Lower lobe of right lung (tissue), 2 donors: ENCODE measurements at regions not wholly inside any gene's neighbourhood (a gene's known extent, or its start where the extent isn't known, plus 50 kb on each side); places are given as distances from the start of the nearest gene placed in this dataset.
"Not testable (repeated sequence)": the region's sequence is repeated elsewhere in the genome, so short reads cannot be mapped to it uniquely, and the experiment has no call there.

Experiments
- ATAC-seq, 2 donors: fragments of 200-7000 bp; cut with Tn5 transposase; one replicate each; pipeline ENCODE4 v1.9.1; 2020 to 2022; ENCODE audit warnings: mild to moderate bottlenecking in 2 of 2, moderate library complexity in 2 of 2
- DNase-seq: peaks from one replicate; pipeline ENCODE4 v3.0.0-alpha.2; 2020
- H3K27ac ChIP-seq: fragments of 200-600 bp; one replicate; pipeline ENCODE4 v1.8.0; 2022
- H3K27me3 ChIP-seq: fragments of 200-600 bp; one replicate; pipeline ENCODE4 v1.8.0; 2022; ENCODE audit warnings: low read depth
- H3K36me3 ChIP-seq: fragments of 200-600 bp; one replicate; pipeline ENCODE4 v1.8.0; 2022; ENCODE audit warnings: mild to moderate bottlenecking
- H3K4me1 ChIP-seq: fragments of 200-600 bp; one replicate; pipeline ENCODE4 v1.8.0; 2022
- H3K4me3 ChIP-seq: fragments of 200-600 bp; one replicate; pipeline ENCODE4 v1.8.0; 2022; ENCODE audit warnings: mild to moderate bottlenecking
- H3K9me3 ChIP-seq: fragments of 200-600 bp; one replicate; pipeline ENCODE4 v1.8.0; 2022
- CTCF ChIP-seq: fragments of 200-600 bp; IDR thresholded peaks from one replicate; pipeline ENCODE4 v1.8.0; 2022; ENCODE audit warnings: antibody characterized with exemption, mild to moderate bottlenecking
- intact Hi-C: fragments of 100-400 bp; cut with DNase I; formaldehyde crosslinking; loops from one replicate; pipeline ENCODE4 v1.11.0; 2022
- donor health status: DM: no; HTN: yes; CAD: no; lungs with severe emphysema.

- Histone ChIP-seq H3K36me3 (no peaks in the 10 kb centered on the region), H3K27me3 (no peaks in the 10 kb centered on the region), H3K4me1 (no peaks in the 10 kb centered on the region), H3K27ac (no peak overlapping the region), H3K9me3 (no peaks in the 10 kb centered on the region), H3K4me3 (no peak overlapping the region)
- intact Hi-C loops = no loop called here
- no peak for ATAC-seq
- DNase-seq = no peak
- TF ChIP-seq CTCF = no peak
Observed at GRCh38 chr2:7866825-7867224, 815.0 kb upstream of the ID2 start.

GRCh38 chr2:7867867-7868266 lies 814.0 kb upstream of the ID2 start:
- H3K27me3 ChIP-seq = no peaks in the 10 kb centered on the region
- intact Hi-C loops = no loop called here
- DNase-seq (no peak), ATAC-seq (peak; percentile 16 to 46)
- no peaks in the 10 kb centered on the region for H3K36me3 ChIP-seq
- TF ChIP-seq CTCF = no peak
- no peaks in the 10 kb centered on the region for H3K9me3 ChIP-seq
- H3K4me3 ChIP-seq = no peak overlapping the region
- no peak overlapping the region for H3K27ac ChIP-seq
- H3K4me1 ChIP-seq = no peaks in the 10 kb centered on the region

GRCh38 chr2:7868836-7869235 lies 813.0 kb upstream of the ID2 start:
- Histone ChIP-seq H3K4me1 (no peaks in the 10 kb centered on the region), H3K36me3 (no peaks in the 10 kb centered on the region), H3K9me3 (no peaks in the 10 kb centered on the region), H3K27me3 (no peaks in the 10 kb centered on the region), H3K4me3 (no peak overlapping the region), H3K27ac (no peak overlapping the region)
- DNase-seq (no peak), ATAC-seq (no peak)
- no peak for TF ChIP-seq CTCF
- intact Hi-C loops = no loop called here

GRCh38 chr2:7876445-7876844 lies 805.4 kb upstream of the ID2 start:
- H3K27ac ChIP-seq, intact Hi-C loops, ATAC-seq, H3K36me3 ChIP-seq, H3K27me3 ChIP-seq, H3K4me3 ChIP-seq, H3K9me3 ChIP-seq, DNase-seq: not testable (repeated sequence)
- peaks cover 13% of the 10 kb centered on the region for H3K4me1 ChIP-seq

GRCh38 chr2:7878266-7878665 lies 803.6 kb upstream of the ID2 start:
- H3K9me3 ChIP-seq, DNase-seq, H3K4me3 ChIP-seq, ATAC-seq, H3K27ac ChIP-seq, H3K36me3 ChIP-seq, intact Hi-C loops, H3K27me3 ChIP-seq: not testable (repeated sequence)
- H3K4me1 ChIP-seq = peaks cover 13% of the 10 kb centered on the region

- intact Hi-C loops = no loop called here
- no peak overlapping the region for H3K27ac ChIP-seq
- ATAC-seq (no peak), DNase-seq (no peak)
- peaks cover 13% of the 10 kb centered on the region for H3K4me1 ChIP-seq
- no peak overlapping the region for H3K4me3 ChIP-seq
- no peak for TF ChIP-seq CTCF
- no peaks in the 10 kb centered on the region for H3K36me3 ChIP-seq
- no peaks in the 10 kb centered on the region for H3K9me3 ChIP-seq
- no peaks in the 10 kb centered on the region for H3K27me3 ChIP-seq
Observed at GRCh38 chr2:7878786-7879482, 802.9 kb upstream of the ID2 start.
